ENCODE measurements at regions not wholly inside any gene's neighbourhood (a gene's known extent, or its start where the extent isn't known, plus 50 kb on each side); places are given as distances from the start of the nearest gene placed in this dataset.

GRCh38 chr12:75853626-75854025 lies 177.9 kb downstream of the PHLDA1 start:
- H3K4me3 Mint-ChIP-seq: no peak overlapping the region
- H3K9me3 Mint-ChIP-seq: no peaks in the 10 kb centered on the region
- no peak overlapping the region for H3K27ac Mint-ChIP-seq
- peaks cover 27% of the 10 kb centered on the region for H3K27me3 Mint-ChIP-seq
- no peaks in the 10 kb centered on the region for H3K36me3 Mint-ChIP-seq (ENCODE audit: low read depth)
- H3K4me1 Mint-ChIP-seq (ENCODE audit: low read depth): no peaks in the 10 kb centered on the region
- no peak for DNase-seq

- peaks cover 27% of the 10 kb centered on the region for H3K27me3 Mint-ChIP-seq
- no peak overlapping the region for H3K4me3 Mint-ChIP-seq
- H3K27ac Mint-ChIP-seq: no peak overlapping the region
- DNase-seq: no peak
- H3K4me1 Mint-ChIP-seq (ENCODE audit: low read depth): peaks cover 4% of the 10 kb centered on the region
- H3K9me3 Mint-ChIP-seq: no peaks in the 10 kb centered on the region
- H3K36me3 Mint-ChIP-seq (ENCODE audit: low read depth): no peaks in the 10 kb centered on the region
Measured at GRCh38 chr12:75852956-75853355, 178.6 kb downstream of the PHLDA1 start.

GRCh38 chr12:75852143-75852542 lies 179.4 kb downstream of the PHLDA1 start:
- Mint-ChIP-seq H3K4me1 (ENCODE audit: low read depth) (peaks cover 6% of the 10 kb centered on the region), H3K9me3 (no peaks in the 10 kb centered on the region), H3K27me3 (peaks cover 27% of the 10 kb centered on the region), H3K36me3 (ENCODE audit: low read depth) (no peaks in the 10 kb centered on the region), H3K4me3 (no peak overlapping the region), H3K27ac (no peak overlapping the region)
- no peak for DNase-seq

GRCh38 chr12:75850721-75851462 lies 180.7 kb downstream of the PHLDA1 start:
- no peak for DNase-seq
- Mint-ChIP-seq H3K36me3 (ENCODE audit: low read depth) (no peaks in the 10 kb centered on the region), H3K9me3 (no peaks in the 10 kb centered on the region), H3K4me3 (no peak overlapping the region), H3K4me1 (ENCODE audit: low read depth) (peaks cover 6% of the 10 kb centered on the region), H3K27ac (no peak overlapping the region), H3K27me3 (peaks cover 27% of the 10 kb centered on the region)

GRCh38 chr12:75848961-75849360 lies 182.6 kb downstream of the PHLDA1 start:
- Mint-ChIP-seq H3K4me1 (ENCODE audit: low read depth) (peaks cover 6% of the 10 kb centered on the region), H3K27me3 (peaks cover 21% of the 10 kb centered on the region), H3K36me3 (ENCODE audit: low read depth) (no peaks in the 10 kb centered on the region), H3K27ac (no peak overlapping the region), H3K4me3 (no peak overlapping the region), H3K9me3 (no peaks in the 10 kb centered on the region)
- no peak for DNase-seq

- no peaks in the 10 kb centered on the region for H3K36me3 Mint-ChIP-seq (ENCODE audit: low read depth)
- peaks cover 18% of the 10 kb centered on the region for H3K27me3 Mint-ChIP-seq
- H3K27ac Mint-ChIP-seq: no peak overlapping the region
- no peak overlapping the region for H3K4me3 Mint-ChIP-seq
- no peak for DNase-seq
- no peaks in the 10 kb centered on the region for H3K9me3 Mint-ChIP-seq
- peaks cover 6% of the 10 kb centered on the region for H3K4me1 Mint-ChIP-seq (ENCODE audit: low read depth)
Measured at GRCh38 chr12:75848431-75848925, 183.1 kb downstream of the PHLDA1 start.

- Mint-ChIP-seq H3K4me1 (ENCODE audit: low read depth) (peaks cover 6% of the 10 kb centered on the region), H3K36me3 (ENCODE audit: low read depth) (no peaks in the 10 kb centered on the region), H3K4me3 (no peak overlapping the region), H3K27ac (no peak overlapping the region), H3K9me3 (no peaks in the 10 kb centered on the region), H3K27me3 (no peaks in the 10 kb centered on the region)
- DNase-seq: no peak
Measured at GRCh38 chr12:75846102-75846501, 185.5 kb downstream of the PHLDA1 start.

GRCh38 chr12:75844985-75845384 lies 186.6 kb downstream of the PHLDA1 start:
- no peak for DNase-seq
- H3K27ac Mint-ChIP-seq: no peak overlapping the region
- H3K36me3 Mint-ChIP-seq (ENCODE audit: low read depth): no peaks in the 10 kb centered on the region
- no peak overlapping the region for H3K4me3 Mint-ChIP-seq
- no peaks in the 10 kb centered on the region for H3K9me3 Mint-ChIP-seq
- no peaks in the 10 kb centered on the region for H3K27me3 Mint-ChIP-seq
- peaks cover 6% of the 10 kb centered on the region for H3K4me1 Mint-ChIP-seq (ENCODE audit: low read depth)

- Mint-ChIP-seq H3K27ac (no peak overlapping the region), H3K27me3 (no peaks in the 10 kb centered on the region), H3K36me3 (ENCODE audit: low read depth) (no peaks in the 10 kb centered on the region), H3K4me1 (ENCODE audit: low read depth) (peaks cover 6% of the 10 kb centered on the region), H3K9me3 (no peaks in the 10 kb centered on the region), H3K4me3 (no peak overlapping the region)
- no peak for DNase-seq
Measured at GRCh38 chr12:75844049-75844770, 187.4 kb downstream of the PHLDA1 start.

GRCh38 chr12:75842090-75842489 lies 189.5 kb downstream of the PHLDA1 start:
- peaks cover 8% of the 10 kb centered on the region for H3K4me1 Mint-ChIP-seq (ENCODE audit: low read depth)
- no peaks in the 10 kb centered on the region for H3K9me3 Mint-ChIP-seq
- H3K27me3 Mint-ChIP-seq: no peaks in the 10 kb centered on the region
- no peak overlapping the region for H3K27ac Mint-ChIP-seq
- no peak overlapping the region for H3K4me3 Mint-ChIP-seq
- no peaks in the 10 kb centered on the region for H3K36me3 Mint-ChIP-seq (ENCODE audit: low read depth)
- DNase-seq: no peak

- H3K27me3 Mint-ChIP-seq: no peaks in the 10 kb centered on the region
- no peak overlapping the region for H3K4me3 Mint-ChIP-seq
- H3K9me3 Mint-ChIP-seq: no peaks in the 10 kb centered on the region
Measured at GRCh38 chr12:75840994-75841355, 190.6 kb downstream of the PHLDA1 start.

GRCh38 chr12:75838309-75838708 lies 193.3 kb downstream of the PHLDA1 start:
- Mint-ChIP-seq H3K27ac (no peak overlapping the region), H3K27me3 (peaks cover 6% of the 10 kb centered on the region), H3K4me3 (no peak overlapping the region), H3K36me3 (ENCODE audit: low read depth) (no peaks in the 10 kb centered on the region), H3K4me1 (ENCODE audit: low read depth) (peaks cover 8% of the 10 kb centered on the region), H3K9me3 (no peaks in the 10 kb centered on the region)
- DNase-seq: no peak

More at GRCh38 chr12:75840994-75841355, 190.6 kb downstream of the PHLDA1 start:
- DNase-seq: no peak
- H3K4me1 Mint-ChIP-seq (ENCODE audit: low read depth): peaks cover 8% of the 10 kb centered on the region
- no peak overlapping the region for H3K27ac Mint-ChIP-seq
- no peaks in the 10 kb centered on the region for H3K36me3 Mint-ChIP-seq (ENCODE audit: low read depth)

- no peaks in the 10 kb centered on the region for H3K9me3 Mint-ChIP-seq
- H3K4me3 Mint-ChIP-seq: no peak overlapping the region
- H3K27me3 Mint-ChIP-seq: peaks cover 9% of the 10 kb centered on the region
- no peak overlapping the region for H3K27ac Mint-ChIP-seq
- no peaks in the 10 kb centered on the region for H3K36me3 Mint-ChIP-seq (ENCODE audit: low read depth)
- DNase-seq: no peak
- peaks cover 8% of the 10 kb centered on the region for H3K4me1 Mint-ChIP-seq (ENCODE audit: low read depth)
Measured at GRCh38 chr12:75837700-75838099, 193.9 kb downstream of the PHLDA1 start.

- no peaks in the 10 kb centered on the region for H3K36me3 Mint-ChIP-seq (ENCODE audit: low read depth)
- no peak overlapping the region for H3K27ac Mint-ChIP-seq
- H3K9me3 Mint-ChIP-seq: no peaks in the 10 kb centered on the region
- H3K4me3 Mint-ChIP-seq: no peak overlapping the region
- H3K27me3 Mint-ChIP-seq: peaks cover 9% of the 10 kb centered on the region
- no peak for DNase-seq
- H3K4me1 Mint-ChIP-seq (ENCODE audit: low read depth): peaks cover 8% of the 10 kb centered on the region
Measured at GRCh38 chr12:75836533-75836932, 195.0 kb downstream of the PHLDA1 start.

GRCh38 chr12:75834591-75834990 lies 197.0 kb downstream of the PHLDA1 start:
- no peak for DNase-seq
- Mint-ChIP-seq H3K36me3 (ENCODE audit: low read depth) (no peaks in the 10 kb centered on the region), H3K4me1 (ENCODE audit: low read depth) (peaks cover 8% of the 10 kb centered on the region), H3K9me3 (no peaks in the 10 kb centered on the region), H3K27ac (no peak overlapping the region), H3K27me3 (peaks cover 9% of the 10 kb centered on the region), H3K4me3 (no peak overlapping the region)

All from activated T-cell treated with anti-CD3 and anti-CD28 coated beads, Interleukin-2, amount 50 U/mL, for 24 hours (primary cell).